ENCODE measurements at regions not wholly inside any gene's neighbourhood (a gene's known extent, or its start where the extent isn't known, plus 50 kb on each side); places are given as distances from the start of the nearest gene placed in this dataset.

DNA sequence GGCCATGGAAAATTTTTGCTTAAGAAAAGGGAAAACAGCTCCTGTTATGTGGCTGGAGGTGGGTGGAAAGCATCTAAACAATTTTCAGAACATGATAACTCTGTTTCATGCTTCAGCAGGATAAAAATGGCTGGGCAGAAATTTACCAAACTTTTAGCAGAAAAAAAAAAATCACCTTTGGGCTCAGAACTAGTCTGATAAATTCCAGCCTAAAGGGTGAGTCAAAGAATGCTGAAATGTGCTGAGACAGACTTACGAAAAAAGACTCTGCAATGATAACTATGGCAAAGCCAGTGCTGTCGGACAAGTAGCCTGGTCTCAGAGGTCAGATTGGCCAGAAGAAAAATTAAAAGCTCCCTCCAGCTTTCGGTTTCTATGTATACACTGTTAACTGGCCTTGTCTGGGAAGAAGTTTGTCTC is 123.6 kb downstream of the LRATD1 start:
- H3K4me3 ChIP-seq = no peak overlapping the region
- no peaks in the 10 kb centered on the region for H3K27me3 ChIP-seq (replicated peaks in 1 of 7)
- 56 to 75% (median 68%) methylated on average over 3 of the region's 3 CpGs for WGBS, 5 donors
- H3K36me3 ChIP-seq = no peaks in the 10 kb centered on the region
- TF ChIP-seq, protein P1, sequence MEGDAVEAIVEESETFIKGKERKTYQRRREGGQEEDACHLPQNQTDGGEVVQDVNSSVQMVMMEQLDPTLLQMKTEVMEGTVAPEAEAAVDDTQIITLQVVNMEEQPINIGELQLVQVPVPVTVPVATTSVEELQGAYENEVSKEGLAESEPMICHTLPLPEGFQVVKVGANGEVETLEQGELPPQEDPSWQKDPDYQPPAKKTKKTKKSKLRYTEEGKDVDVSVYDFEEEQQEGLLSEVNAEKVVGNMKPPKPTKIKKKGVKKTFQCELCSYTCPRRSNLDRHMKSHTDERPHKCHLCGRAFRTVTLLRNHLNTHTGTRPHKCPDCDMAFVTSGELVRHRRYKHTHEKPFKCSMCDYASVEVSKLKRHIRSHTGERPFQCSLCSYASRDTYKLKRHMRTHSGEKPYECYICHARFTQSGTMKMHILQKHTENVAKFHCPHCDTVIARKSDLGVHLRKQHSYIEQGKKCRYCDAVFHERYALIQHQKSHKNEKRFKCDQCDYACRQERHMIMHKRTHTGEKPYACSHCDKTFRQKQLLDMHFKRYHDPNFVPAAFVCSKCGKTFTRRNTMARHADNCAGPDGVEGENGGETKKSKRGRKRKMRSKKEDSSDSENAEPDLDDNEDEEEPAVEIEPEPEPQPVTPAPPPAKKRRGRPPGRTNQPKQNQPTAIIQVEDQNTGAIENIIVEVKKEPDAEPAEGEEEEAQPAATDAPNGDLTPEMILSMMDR (IDR thresholded peaks at IDR 0.05 in 8 of 11, conservative IDR thresholded peaks at IDR 0.05 in 3 of 11) = no peak
- TF ChIP-seq POLR2AphosphoS5 (IDR thresholded peaks at IDR 0.05) (no peak), POLR2A (IDR thresholded peaks at IDR 0.05) (no peak)
- intact Hi-C loops (cut with DNase I; ENCODE audit: low total_unique reads) = no loop called here
- no peaks in the 10 kb centered on the region for H3K4me1 ChIP-seq
- no peak for DNase-seq
- H3K27ac ChIP-seq = no peak overlapping the region
- peaks cover 0 to 6% (median 0%) of the 10 kb centered on the region in 8 donors for H3K9me3 ChIP-seq

- DNase-seq = no peak
- no peak overlapping the region for H3K27ac ChIP-seq
- H3K27me3 ChIP-seq (replicated peaks in 1 of 7) = no peaks in the 10 kb centered on the region
- no peaks in the 10 kb centered on the region for H3K36me3 ChIP-seq
- intact Hi-C loops (cut with DNase I; ENCODE audit: low total_unique reads) = no loop called here
- no peak overlapping the region for H3K4me3 ChIP-seq
- no peaks in the 10 kb centered on the region for H3K9me3 ChIP-seq
- TF ChIP-seq, protein P1 (IDR thresholded peaks at IDR 0.05 in 8 of 11, conservative IDR thresholded peaks at IDR 0.05 in 3 of 11) = no peak
- TF ChIP-seq POLR2AphosphoS5 (IDR thresholded peaks at IDR 0.05) (no peak), POLR2A (IDR thresholded peaks at IDR 0.05) (no peak)
- WGBS, 5 donors = 76 to 86% (median 81%) methylated on average over 8 to 10 of the region's 10 CpGs
- H3K4me1 ChIP-seq = no peaks in the 10 kb centered on the region
These were observed 124.6 kb downstream of the LRATD1 start for GRCh38 chr2:14756981-14757657.

DNA sequence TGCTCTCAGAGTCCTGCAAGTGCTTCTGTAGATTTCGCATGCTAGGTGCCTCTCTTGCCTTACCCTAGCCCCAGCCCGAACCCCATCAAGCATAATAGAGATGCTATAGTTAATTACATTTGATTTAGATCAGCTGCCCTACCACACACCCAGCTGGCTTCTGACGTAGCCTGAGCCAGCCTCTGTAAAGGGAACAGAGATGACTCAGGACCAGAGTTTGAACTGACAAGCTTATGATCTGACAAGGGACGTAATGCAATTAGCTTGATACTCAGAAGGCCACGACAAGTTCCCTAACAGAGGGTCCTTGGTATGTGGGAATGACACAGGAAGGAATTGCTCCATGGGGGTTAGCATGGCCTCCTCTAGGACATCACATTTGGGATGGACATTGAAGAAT is 126.6 kb downstream of the LRATD1 start:
- no peak for DNase-seq
- Histone ChIP-seq H3K4me1 (no peaks in the 10 kb centered on the region), H3K27me3 (replicated peaks in 1 of 7) (no peaks in the 10 kb centered on the region), H3K27ac (no peak overlapping the region), H3K4me3 (no peak overlapping the region), H3K9me3 (no peaks in the 10 kb centered on the region), H3K36me3 (no peaks in the 10 kb centered on the region)
- intact Hi-C loops (cut with DNase I; ENCODE audit: low total_unique reads) = no loop called here
- 73 to 88% (median 87%) methylated on average over 5 of the region's 5 CpGs for WGBS, 5 donors
- TF ChIP-seq POLR2AphosphoS5 (IDR thresholded peaks at IDR 0.05) = no peak
- no peak for TF ChIP-seq POLR2A (IDR thresholded peaks at IDR 0.05)
- TF ChIP-seq, protein P1 (IDR thresholded peaks at IDR 0.05 in 8 of 11, conservative IDR thresholded peaks at IDR 0.05 in 3 of 11) = no peak

DNA sequence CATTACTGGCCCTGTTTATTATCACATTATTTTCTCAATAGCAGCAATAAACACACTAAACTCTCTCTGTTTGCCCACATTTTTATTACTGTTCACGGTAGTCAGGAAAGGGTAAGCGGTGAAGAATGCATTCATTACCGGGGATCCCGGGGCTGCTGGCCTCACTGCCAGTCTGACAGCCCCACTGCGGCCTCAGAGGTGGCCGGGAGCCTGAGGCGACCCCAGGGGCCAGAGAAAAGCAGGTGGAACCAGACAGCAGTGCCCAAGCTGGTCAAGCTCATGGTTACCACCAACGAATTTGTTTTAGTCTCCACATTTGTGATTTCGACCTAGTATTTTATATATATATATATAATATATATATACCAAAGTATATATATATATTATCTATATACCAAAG is 127.7 kb downstream of the LRATD1 start:
- no peak overlapping the region for H3K27ac ChIP-seq
- no peaks in the 10 kb centered on the region for H3K36me3 ChIP-seq
- WGBS, 5 donors = 80 to 90% (median 87%) methylated on average over 9 of the region's 9 CpGs
- TF ChIP-seq POLR2AphosphoS5 (IDR thresholded peaks at IDR 0.05) (no peak), POLR2A (IDR thresholded peaks at IDR 0.05) (no peak)
- TF ChIP-seq, protein P1 (IDR thresholded peaks at IDR 0.05 in 8 of 11, conservative IDR thresholded peaks at IDR 0.05 in 3 of 11) = no peak
- H3K27me3 ChIP-seq (replicated peaks in 1 of 7) = no peaks in the 10 kb centered on the region
- H3K4me3 ChIP-seq = no peak overlapping the region
- H3K9me3 ChIP-seq = no peaks in the 10 kb centered on the region
- DNase-seq = no peak
- intact Hi-C loops (cut with DNase I; ENCODE audit: low total_unique reads) = no loop called here
- H3K4me1 ChIP-seq = no peaks in the 10 kb centered on the region
